OCI-LY7 (cell line): ENCODE measurements at regions not wholly inside any gene's neighbourhood (a gene's known extent, or its start where the extent isn't known, plus 50 kb on each side); places are given as distances from the start of the nearest gene placed in this dataset.

Source experiments
- CTCF ChIP-seq: fragments of 200-600 bp; sonication (generic); conservative IDR thresholded peaks from 2 replicates; pipeline ENCODE4 v1.5.1; 2014; ENCODE audit warnings: mild to moderate bottlenecking, antibody characterized with exemption, low read length, moderate library complexity, mixed read lengths
- EZH2phosphoT487 ChIP-seq: fragments of 200-600 bp; sonication (generic); IDR thresholded peaks from 2 replicates; pipeline ENCODE4 v1.6.1; 2018; ENCODE audit warnings: low read depth, borderline replicate concordance, mild to moderate bottlenecking, mixed run types, antibody characterized with exemption, low read length, moderate library complexity, mixed read lengths

GRCh38 chr2:62382122-62382521 lies 123.9 kb downstream of the TMEM17 start:
- TF ChIP-seq EZH2phosphoT487, result no peak
- no peak for TF ChIP-seq CTCF
